ENCODE measurements at regions not wholly inside any gene's neighbourhood (a gene's known extent, or its start where the extent isn't known, plus 50 kb on each side); places are given as distances from the start of the nearest gene placed in this dataset.
"Not testable (repeated sequence)": the region's sequence is repeated elsewhere in the genome, so short reads cannot be mapped to it uniquely, and the experiment has no call there.

- H3K27ac Mint-ChIP-seq (ENCODE audit: unreplicated experiment): no peak overlapping the region
- no peaks in the 10 kb centered on the region for H3K9me3 ChIP-seq
- H3K4me3 ChIP-seq (ENCODE audit: low read depth, low read length): no peak overlapping the region
- POLR2A ChIA-PET: no interaction called here
- CTCF ChIA-PET: no interaction called here
- H3K27me3 Mint-ChIP-seq (ENCODE audit: insufficient read depth, unreplicated experiment): no peaks in the 10 kb centered on the region
- no peaks in the 10 kb centered on the region for H3K36me3 Mint-ChIP-seq (ENCODE audit: insufficient read depth, unreplicated experiment)
- intact Hi-C loops (cut with micrococcal nuclease; ENCODE audit: unreplicated experiment): no loop called here
- no peaks in the 10 kb centered on the region for H3K4me1 ChIP-seq
- H3K9me3 Mint-ChIP-seq (ENCODE audit: unreplicated experiment): no peaks in the 10 kb centered on the region
- no peak overlapping the region for H3K4me3 Mint-ChIP-seq (ENCODE audit: unreplicated experiment)
- DNase-seq: no peak
- no TSS peak for BruUV-seq (replicated peaks)
- H3K27me3 ChIP-seq (replicated peaks; ENCODE audit: control insufficient read depth, insufficient read depth, low read length): no peaks in the 10 kb centered on the region
- no peaks in the 10 kb centered on the region for H3K36me3 ChIP-seq (ENCODE audit: control insufficient read depth, insufficient read depth, low read length)
- TF ChIP-seq CTCF (IDR thresholded peaks at IDR 0.05; ENCODE audit: insufficient read depth in 1 of 2, low read depth in 1 of 2, low read length in 1 of 2, severe bottlenecking in 1 of 2, unreplicated experiment in 1 of 2): no peak
- no peaks in the 10 kb centered on the region for H3K4me1 Mint-ChIP-seq (ENCODE audit: low read depth, unreplicated experiment)
Observed at GRCh38 chr9:29176231-29176630, 1603.0 kb upstream of the C9orf72 start.

- DNase-seq: no peak
- Mint-ChIP-seq H3K4me1 (ENCODE audit: low read depth, unreplicated experiment) (no peaks in the 10 kb centered on the region), H3K36me3 (ENCODE audit: insufficient read depth, unreplicated experiment) (no peaks in the 10 kb centered on the region), H3K4me3 (ENCODE audit: unreplicated experiment) (no peak overlapping the region), H3K27ac (ENCODE audit: unreplicated experiment) (no peak overlapping the region), H3K9me3 (ENCODE audit: unreplicated experiment) (no peaks in the 10 kb centered on the region), H3K27me3 (ENCODE audit: insufficient read depth, unreplicated experiment) (no peaks in the 10 kb centered on the region)
- H3K4me1 ChIP-seq: no peaks in the 10 kb centered on the region
- no peaks in the 10 kb centered on the region for H3K27me3 ChIP-seq (replicated peaks; ENCODE audit: control insufficient read depth, insufficient read depth, low read length)
- H3K9me3 ChIP-seq: no peaks in the 10 kb centered on the region
- no peak for TF ChIP-seq CTCF (IDR thresholded peaks at IDR 0.05; ENCODE audit: insufficient read depth in 1 of 2, low read depth in 1 of 2, low read length in 1 of 2, severe bottlenecking in 1 of 2, unreplicated experiment in 1 of 2)
- no peak overlapping the region for H3K4me3 ChIP-seq (ENCODE audit: low read depth, low read length)
- intact Hi-C loops (cut with micrococcal nuclease; ENCODE audit: unreplicated experiment): no loop called here
- H3K36me3 ChIP-seq (ENCODE audit: control insufficient read depth, insufficient read depth, low read length): no peaks in the 10 kb centered on the region
- POLR2A ChIA-PET: no interaction called here
- CTCF ChIA-PET: no interaction called here
- no TSS peak for BruUV-seq (replicated peaks)
Observed at GRCh38 chr9:29176786-29177185, 1603.5 kb upstream of the C9orf72 start.

- no peaks in the 10 kb centered on the region for H3K4me1 ChIP-seq
- no peak overlapping the region for H3K4me3 ChIP-seq (ENCODE audit: low read depth, low read length)
- intact Hi-C loops (cut with micrococcal nuclease; ENCODE audit: unreplicated experiment): no loop called here
- H3K36me3 ChIP-seq (ENCODE audit: control insufficient read depth, insufficient read depth, low read length): no peaks in the 10 kb centered on the region
- DNase-seq: no peak
- Mint-ChIP-seq H3K9me3 (ENCODE audit: unreplicated experiment) (no peaks in the 10 kb centered on the region), H3K27ac (ENCODE audit: unreplicated experiment) (no peak overlapping the region), H3K36me3 (ENCODE audit: insufficient read depth, unreplicated experiment) (no peaks in the 10 kb centered on the region), H3K4me3 (ENCODE audit: unreplicated experiment) (no peak overlapping the region), H3K4me1 (ENCODE audit: low read depth, unreplicated experiment) (no peaks in the 10 kb centered on the region), H3K27me3 (ENCODE audit: insufficient read depth, unreplicated experiment) (no peaks in the 10 kb centered on the region)
- ChIA-PET CTCF (no interaction called here), POLR2A (no interaction called here)
- no peak for TF ChIP-seq CTCF (IDR thresholded peaks at IDR 0.05; ENCODE audit: insufficient read depth in 1 of 2, low read depth in 1 of 2, low read length in 1 of 2, severe bottlenecking in 1 of 2, unreplicated experiment in 1 of 2)
- H3K27me3 ChIP-seq (replicated peaks; ENCODE audit: control insufficient read depth, insufficient read depth, low read length): no peaks in the 10 kb centered on the region
- H3K9me3 ChIP-seq: no peaks in the 10 kb centered on the region
- no TSS peak for BruUV-seq (replicated peaks)
Observed at GRCh38 chr9:29183971-29184370, 1610.7 kb upstream of the C9orf72 start.

GRCh38 chr9:29188771-29189170 is 1615.5 kb upstream of the C9orf72 start:
- H3K27ac Mint-ChIP-seq (ENCODE audit: unreplicated experiment); H3K36me3 Mint-ChIP-seq (ENCODE audit: insufficient read depth, unreplicated experiment); BruUV-seq (replicated peaks): not testable (repeated sequence)

GRCh38 chr9:29189221-29189620 is 1615.9 kb upstream of the C9orf72 start:
- H3K4me3 ChIP-seq (ENCODE audit: low read depth, low read length); H3K27me3 ChIP-seq (replicated peaks; ENCODE audit: control insufficient read depth, insufficient read depth, low read length); H3K4me3 Mint-ChIP-seq (ENCODE audit: unreplicated experiment); H3K27me3 Mint-ChIP-seq (ENCODE audit: insufficient read depth, unreplicated experiment); intact Hi-C loops (cut with micrococcal nuclease; ENCODE audit: unreplicated experiment); H3K36me3 Mint-ChIP-seq (ENCODE audit: insufficient read depth, unreplicated experiment); BruUV-seq (replicated peaks); H3K4me1 ChIP-seq; CTCF ChIA-PET; H3K9me3 Mint-ChIP-seq (ENCODE audit: unreplicated experiment); DNase-seq; H3K9me3 ChIP-seq; H3K36me3 ChIP-seq (ENCODE audit: control insufficient read depth, insufficient read depth, low read length); POLR2A ChIA-PET; H3K4me1 Mint-ChIP-seq (ENCODE audit: low read depth, unreplicated experiment); H3K27ac Mint-ChIP-seq (ENCODE audit: unreplicated experiment): not testable (repeated sequence)

More at GRCh38 chr9:29188771-29189170, 1615.5 kb upstream of the C9orf72 start:
- POLR2A ChIA-PET; H3K4me3 Mint-ChIP-seq (ENCODE audit: unreplicated experiment); H3K27me3 Mint-ChIP-seq (ENCODE audit: insufficient read depth, unreplicated experiment); H3K4me3 ChIP-seq (ENCODE audit: low read depth, low read length); H3K9me3 Mint-ChIP-seq (ENCODE audit: unreplicated experiment); H3K4me1 ChIP-seq; DNase-seq; H3K36me3 ChIP-seq (ENCODE audit: control insufficient read depth, insufficient read depth, low read length); CTCF ChIA-PET; H3K4me1 Mint-ChIP-seq (ENCODE audit: low read depth, unreplicated experiment); H3K27me3 ChIP-seq (replicated peaks; ENCODE audit: control insufficient read depth, insufficient read depth, low read length); intact Hi-C loops (cut with micrococcal nuclease; ENCODE audit: unreplicated experiment); H3K9me3 ChIP-seq: not testable (repeated sequence)
